ENCODE measurements at regions not wholly inside any gene's neighbourhood (a gene's known extent, or its start where the extent isn't known, plus 50 kb on each side); places are given as distances from the start of the nearest gene placed in this dataset.
"Not testable (repeated sequence)": the region's sequence is repeated elsewhere in the genome, so short reads cannot be mapped to it uniquely, and the experiment has no call there.

DNA sequence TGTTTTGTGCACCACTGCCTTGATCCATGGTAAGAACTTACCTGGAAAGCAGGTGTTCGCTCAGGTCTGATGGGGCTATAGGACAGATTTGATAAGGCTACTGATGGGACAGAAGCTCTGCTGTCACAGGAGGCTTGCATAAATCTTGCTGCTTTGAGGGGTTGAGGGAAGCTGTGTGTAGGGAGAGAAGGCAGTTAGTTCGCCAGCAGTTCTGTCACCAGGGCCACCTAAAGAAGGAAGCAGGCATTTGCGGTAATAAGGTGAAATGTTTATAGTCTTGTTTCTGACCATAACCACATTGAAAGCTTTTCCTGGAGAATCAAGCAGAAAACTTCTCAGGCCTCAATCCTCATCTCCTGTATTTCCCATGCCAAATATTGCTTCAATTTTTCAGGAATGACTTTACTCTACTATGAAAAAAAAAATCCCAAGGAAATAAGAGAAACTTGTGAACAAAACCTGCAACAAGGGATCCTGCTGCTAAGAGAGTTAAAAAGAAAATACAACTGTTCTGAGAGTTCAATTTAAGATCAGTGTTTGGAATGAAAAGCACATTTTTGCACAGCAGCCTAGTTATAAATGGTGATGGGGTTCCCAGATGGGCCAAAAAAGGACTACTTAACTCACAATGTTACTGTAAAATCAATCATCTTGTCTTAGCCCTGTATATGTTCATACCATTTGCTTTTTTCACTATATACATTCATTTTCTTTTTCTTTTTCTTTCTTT, 122.0 kb upstream of the RANBP3L start:
- DNase-seq (ENCODE audit: low read depth), result no peak

DNA sequence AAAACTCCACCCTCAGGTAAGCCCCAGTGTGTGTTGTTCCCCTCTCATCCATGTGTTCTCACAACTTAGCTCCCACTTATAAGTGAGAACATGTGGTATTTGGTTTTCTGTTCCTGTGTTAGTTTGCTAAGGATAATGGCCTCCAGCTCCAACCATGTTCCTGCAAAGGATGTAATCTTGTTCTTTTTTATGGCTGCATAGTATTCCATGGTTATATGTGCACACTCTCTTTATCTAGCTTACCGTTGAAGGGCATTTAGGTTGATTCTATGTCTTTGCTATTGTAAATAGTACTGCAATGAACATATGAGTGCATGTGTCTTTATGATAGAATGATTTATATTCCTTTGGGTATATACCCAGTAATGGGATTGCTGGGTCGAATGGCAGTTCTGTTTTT, 124.4 kb upstream of the RANBP3L start:
- not testable (repeated sequence) for DNase-seq (ENCODE audit: low read depth)

DNA sequence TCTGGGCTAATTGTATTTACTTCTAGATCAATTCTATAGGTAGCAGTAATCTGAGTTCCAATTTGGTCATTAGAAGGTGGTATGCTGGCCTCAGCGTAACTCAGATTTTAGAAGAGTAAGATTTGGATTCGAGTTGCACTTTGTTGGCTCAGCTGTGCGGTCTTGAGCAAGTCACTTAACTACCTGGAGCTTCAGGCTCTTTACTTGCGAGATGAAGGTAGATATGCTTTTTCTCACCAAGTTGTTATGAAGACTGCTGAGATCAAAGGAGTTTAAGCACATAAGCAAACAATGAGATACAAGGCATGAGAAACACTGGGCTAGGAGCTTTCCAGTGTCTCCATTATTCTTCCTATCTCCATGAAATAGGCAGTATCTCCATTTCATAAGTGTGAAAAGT, 133.8 kb upstream of the RANBP3L start:
- DNase-seq (ENCODE audit: low read depth), result no peak

DNA sequence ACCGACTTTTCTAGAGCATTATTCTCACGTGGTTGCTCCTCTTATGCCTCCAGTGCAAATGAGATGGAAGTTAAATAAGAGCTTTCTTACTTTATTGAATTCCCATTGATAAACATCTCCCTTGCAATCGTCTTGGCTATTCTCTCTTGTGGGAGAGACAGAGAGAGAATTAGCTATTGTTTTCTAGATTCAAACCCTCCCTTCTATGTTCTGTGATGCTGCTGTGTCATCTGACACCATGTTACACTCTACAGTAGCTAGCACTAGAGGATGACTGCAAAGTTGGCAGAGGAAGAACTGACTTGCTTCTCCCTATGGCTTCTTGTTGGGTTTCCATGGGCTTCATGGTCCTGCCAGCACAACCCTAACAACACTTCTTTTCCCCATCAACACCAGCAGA, 134.6 kb upstream of the RANBP3L start:
- no peak for DNase-seq (ENCODE audit: low read depth)

DNA sequence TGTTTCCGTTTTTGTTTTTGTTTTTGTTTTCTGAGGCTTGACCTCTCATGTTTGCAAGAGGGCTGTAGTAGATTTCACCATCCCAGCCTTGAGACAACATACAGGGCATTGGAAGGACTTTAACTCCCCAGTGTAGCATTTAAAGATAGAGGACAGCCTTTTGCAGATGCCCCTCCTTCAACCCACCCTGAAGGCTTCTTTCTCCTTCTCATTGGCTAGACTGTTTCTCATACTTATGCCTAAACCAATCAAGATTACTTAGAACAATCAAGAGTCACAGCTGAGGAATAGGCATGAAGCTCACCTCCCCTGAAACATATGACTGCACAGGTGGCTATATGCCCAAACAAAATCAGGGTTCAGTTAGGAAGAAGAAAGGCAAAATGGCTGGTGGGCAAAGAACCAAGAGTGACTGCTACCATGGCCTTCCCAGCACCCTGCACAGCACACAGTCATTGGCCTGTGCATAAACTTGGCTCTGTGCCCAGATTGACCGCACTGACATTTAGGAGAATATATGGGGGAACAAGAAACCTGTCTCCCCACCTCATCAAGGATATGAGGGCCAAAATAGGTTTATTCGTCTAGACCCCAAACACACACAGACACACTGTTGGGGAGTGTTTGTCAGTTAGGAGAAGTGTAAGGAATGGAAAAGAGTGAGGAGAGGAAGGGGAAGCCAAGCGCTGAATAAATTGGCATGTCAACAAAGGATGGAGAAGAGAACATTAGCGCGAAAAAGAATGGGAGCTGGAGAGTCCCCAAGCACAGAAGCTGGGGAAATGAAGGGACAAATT, 137.3 kb upstream of the RANBP3L start:
- no peak for DNase-seq (ENCODE audit: low read depth)

- no peak for DNase-seq (ENCODE audit: low read depth)
Observed at GRCh38 chr5:36440300-36440699, 138.6 kb upstream of the RANBP3L start.

DNA sequence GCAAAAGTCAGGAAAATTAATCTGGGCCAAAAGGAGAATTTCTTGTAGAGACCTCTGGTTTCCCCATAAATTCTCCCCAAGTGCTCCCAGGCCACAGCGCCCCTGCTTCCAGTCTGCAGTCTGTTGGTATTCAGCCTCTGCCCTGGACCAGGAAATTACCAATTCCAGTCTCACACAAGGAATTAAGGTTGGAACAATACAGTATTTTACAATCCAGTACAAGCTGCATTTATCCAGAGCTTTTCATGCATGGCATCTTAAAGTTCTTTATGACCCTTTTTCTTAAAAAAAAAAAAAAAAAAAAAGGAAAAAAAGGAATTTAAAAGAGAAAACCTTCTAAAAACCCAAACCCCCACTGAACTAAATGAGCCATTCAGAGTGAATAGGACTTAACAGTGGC, 139.6 kb upstream of the RANBP3L start:
- DNase-seq (ENCODE audit: low read depth), result no peak

DNA sequence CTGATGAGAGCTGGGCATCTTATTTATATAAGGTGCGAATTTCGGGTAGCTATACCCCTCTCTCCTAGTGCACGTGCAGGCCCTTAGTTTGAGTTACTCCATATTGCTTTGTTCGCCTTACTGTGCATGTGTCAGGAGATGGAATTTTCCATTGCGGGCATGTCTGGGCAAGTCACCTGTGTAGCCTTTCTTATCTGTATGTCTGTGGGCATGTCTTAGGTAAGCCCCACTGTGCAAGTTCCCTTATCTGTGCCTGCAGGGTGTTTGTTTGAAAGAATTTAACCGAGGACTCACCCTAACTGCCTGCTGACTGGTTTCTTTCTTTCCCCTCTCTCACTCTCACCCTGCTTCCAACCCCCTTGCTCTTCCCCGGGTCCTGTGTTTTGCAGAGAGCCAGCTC, 140.7 kb upstream of the RANBP3L start:
- peak; percentile 42 for DNase-seq (ENCODE audit: low read depth)

- peak; percentile 82 for DNase-seq (ENCODE audit: low read depth)
Observed at GRCh38 chr5:36442796-36443195, 141.1 kb upstream of the RANBP3L start.

GRCh38 chr5:36443941-36444340, 142.2 kb upstream of the RANBP3L start:
- no peak for DNase-seq (ENCODE audit: low read depth)

DNA sequence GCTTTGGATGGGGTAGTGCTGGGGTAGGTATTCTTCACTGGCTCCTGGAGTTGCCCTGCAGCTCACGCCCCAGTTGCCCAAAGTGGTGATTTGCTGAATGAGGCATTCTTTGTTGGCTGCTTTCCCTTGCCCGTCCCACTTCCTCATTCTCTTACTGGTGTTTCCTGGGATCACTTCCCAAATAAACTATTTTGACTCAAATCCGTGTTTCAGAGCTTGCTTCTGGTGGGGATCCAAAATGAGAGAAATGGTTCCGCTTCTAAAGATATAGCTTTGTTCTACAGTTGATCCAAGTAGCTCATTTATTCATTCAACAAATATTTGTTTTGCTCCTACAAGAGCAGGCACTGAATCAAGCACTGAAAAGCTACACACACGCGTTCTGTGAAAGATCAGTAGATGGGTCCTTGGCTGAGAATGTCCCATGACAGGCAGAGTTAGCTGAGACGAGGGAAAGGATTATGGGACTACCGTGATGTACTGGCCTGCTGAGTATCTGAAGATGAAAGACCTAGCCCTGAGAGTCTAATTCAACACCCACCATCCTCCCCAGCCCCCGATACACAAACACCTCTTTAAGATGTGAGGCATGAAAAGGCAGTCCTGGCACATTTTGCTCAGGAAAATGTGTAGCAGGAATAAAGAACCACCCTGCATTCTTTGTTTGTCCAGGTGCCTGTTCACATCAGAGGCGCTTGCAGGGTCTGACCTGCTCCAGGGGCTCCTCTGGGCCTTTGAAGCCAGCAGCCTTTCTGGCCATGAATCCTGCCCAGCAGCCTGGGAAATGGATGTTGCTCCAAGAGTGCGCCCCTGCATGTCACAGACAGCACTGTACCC, 143.1 kb upstream of the RANBP3L start:
- DNase-seq (ENCODE audit: low read depth), result peak; percentile 52

GRCh38 chr5:36447776-36448175, 146.1 kb upstream of the RANBP3L start:
- no peak for DNase-seq (ENCODE audit: low read depth)

- no peak for DNase-seq (ENCODE audit: low read depth)
Observed at GRCh38 chr5:36450229-36451014, 148.7 kb upstream of the RANBP3L start.

GRCh38 chr5:36452424-36453006, 150.8 kb upstream of the RANBP3L start:
- DNase-seq (ENCODE audit: low read depth), result no peak

GRCh38 chr5:36457511-36458270, 148.7 kb upstream of the SLC1A3 start:
- DNase-seq (ENCODE audit: low read depth), result peak; percentile 88

DNA sequence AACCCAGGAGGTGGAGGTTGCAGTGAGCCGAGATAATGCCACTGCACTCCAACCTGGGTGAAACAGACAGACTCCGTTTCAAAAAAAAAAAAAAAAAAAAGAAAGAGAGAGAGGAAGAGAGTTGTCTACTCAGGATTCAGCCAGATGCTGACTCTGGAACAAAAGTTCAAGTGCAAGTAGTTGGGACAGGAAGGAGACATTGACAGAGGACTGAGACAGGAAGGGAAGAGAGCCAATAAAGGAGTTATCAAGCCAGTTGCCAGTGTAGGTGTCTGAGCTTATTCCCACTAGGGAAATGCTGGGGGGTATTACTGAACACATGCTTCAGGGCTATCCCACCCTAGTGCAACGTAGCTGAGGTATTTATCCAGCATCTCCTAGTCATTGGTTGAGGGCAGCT, 147.7 kb upstream of the SLC1A3 start:
- DNase-seq (ENCODE audit: low read depth), result no peak

DNA sequence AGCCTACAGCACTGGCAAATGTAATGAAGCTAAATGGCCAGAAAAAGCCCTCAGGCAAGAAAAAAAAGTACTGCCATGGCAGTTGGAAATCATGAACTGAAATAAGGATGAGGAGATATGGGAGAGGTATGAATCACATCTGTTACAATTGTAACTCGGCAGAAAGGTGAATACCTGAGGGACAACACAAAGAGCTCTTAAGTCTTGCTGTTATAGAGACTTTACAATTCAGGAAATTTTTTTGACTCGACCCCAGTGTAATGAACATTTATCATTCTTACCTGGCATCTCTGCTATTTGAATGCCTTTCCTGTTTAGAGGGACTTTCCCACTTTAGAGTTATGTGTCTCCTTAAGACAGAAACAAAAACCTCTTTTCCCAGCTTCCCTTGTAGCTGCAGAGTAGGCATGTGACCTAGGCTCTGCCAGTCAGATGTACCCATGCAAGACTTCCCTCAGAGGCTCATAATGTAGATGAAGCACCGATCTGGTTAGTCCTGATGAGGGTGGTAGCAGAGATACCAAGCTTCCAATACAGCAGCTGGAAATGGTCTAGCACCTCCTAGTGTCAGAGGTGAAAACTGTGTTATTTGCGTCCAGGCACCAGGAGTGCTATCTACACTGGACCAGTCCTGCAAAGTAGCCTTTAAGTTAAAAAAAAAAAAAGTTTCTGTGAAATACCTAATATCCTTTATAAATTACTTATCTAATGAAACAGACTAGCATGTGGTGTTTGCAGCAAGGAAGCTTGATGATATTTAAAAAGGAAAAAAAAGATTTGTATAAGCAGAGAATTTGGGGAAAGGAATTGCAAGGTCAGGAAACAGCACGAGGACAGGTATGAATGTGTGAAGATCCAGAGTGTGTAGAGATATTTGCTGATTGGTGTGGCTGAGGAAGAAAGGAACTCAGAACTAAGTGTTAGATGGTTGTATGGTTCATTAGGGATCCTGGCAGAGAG, 146.9 kb upstream of the SLC1A3 start:
- DNase-seq (ENCODE audit: low read depth), result no peak

DNA sequence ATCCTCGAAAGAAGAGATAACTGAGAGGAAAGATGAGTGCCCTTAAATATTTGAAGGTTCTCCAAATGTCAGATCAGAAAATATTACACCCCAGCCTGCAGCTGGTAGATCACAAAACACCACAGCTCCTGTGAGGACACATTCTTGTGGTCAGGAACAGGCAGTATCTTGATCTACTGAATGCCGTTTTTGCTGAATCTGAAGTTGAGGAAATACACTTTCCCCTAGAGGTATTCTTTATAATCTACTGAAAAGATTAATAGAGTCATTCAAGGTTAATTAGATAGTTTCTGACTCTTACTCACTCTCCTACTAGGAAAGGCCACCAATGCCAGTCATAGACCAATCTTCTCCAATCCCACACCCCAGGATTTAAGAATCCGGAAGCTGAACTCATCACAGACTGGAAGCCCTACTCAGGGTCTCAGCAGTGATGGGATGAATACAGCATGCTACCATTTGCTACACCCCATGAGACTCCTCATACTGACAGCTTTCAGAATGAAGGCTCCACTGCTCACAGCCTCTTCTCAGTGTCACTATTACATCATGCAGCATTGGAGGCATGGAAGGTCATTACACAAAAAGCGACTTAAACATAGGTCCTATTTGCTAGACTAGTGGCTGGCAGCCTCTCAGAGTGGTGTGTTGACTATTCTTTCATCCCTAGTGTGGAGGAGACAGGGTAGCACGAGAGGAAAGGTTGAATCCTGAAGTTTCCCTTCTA, 143.9 kb upstream of the SLC1A3 start:
- peak; percentile 58 for DNase-seq (ENCODE audit: low read depth)
